Stimulated activated naive CD8-positive, alpha-beta T cell treated with anti-CD3 and anti-CD28 coated beads, Interleukin-15, Interleukin-2, amounts not matched to agents 100 U/mL and 50 U/mL, for 24 hours (primary cell): ENCODE measurements at regions not wholly inside any gene's neighbourhood (a gene's known extent, or its start where the extent isn't known, plus 50 kb on each side); places are given as distances from the start of the nearest gene placed in this dataset.

Experiments
- ATAC-seq: fragments of 150-1000 bp; cut with Tn5 transposase; one replicate; pipeline ENCODE4 v1.10.0; 2021
- DNase-seq: peaks from one replicate; pipeline ENCODE4 v3.0.0; 2021

GRCh38 chr10:36111676-36112075 lies 469.6 kb upstream of the FZD8 start:
- no peak for DNase-seq
- no peak for ATAC-seq

- DNase-seq: no peak
- no peak for ATAC-seq
Measured at GRCh38 chr10:36110097-36110496, 468.0 kb upstream of the FZD8 start.

GRCh38 chr10:36109399-36110023 lies 467.4 kb upstream of the FZD8 start:
- ATAC-seq: no peak
- DNase-seq: no peak

- DNase-seq (no peak), ATAC-seq (no peak)
Measured at GRCh38 chr10:36097696-36098095, 455.6 kb upstream of the FZD8 start.

- DNase-seq: no peak
- no peak for ATAC-seq
Measured at GRCh38 chr10:36096576-36096975, 454.5 kb upstream of the FZD8 start.

- DNase-seq: no peak
- ATAC-seq: no peak
Measured at GRCh38 chr10:36094096-36094495, 452.0 kb upstream of the FZD8 start.

- no peak for DNase-seq
- ATAC-seq: no peak
Measured at GRCh38 chr10:36092116-36092515, 450.0 kb upstream of the FZD8 start.

GRCh38 chr10:36091007-36091406 lies 448.9 kb upstream of the FZD8 start:
- no peak for DNase-seq
- ATAC-seq: no peak

- DNase-seq (no peak), ATAC-seq (no peak)
Measured at GRCh38 chr10:36089790-36090440, 447.8 kb upstream of the FZD8 start.

- DNase-seq (no peak), ATAC-seq (no peak)
Measured at GRCh38 chr10:36087006-36088005, 445.2 kb upstream of the FZD8 start.

GRCh38 chr10:36075196-36075595 lies 433.1 kb upstream of the FZD8 start:
- no peak for ATAC-seq
- DNase-seq: no peak

GRCh38 chr10:36073796-36074345 lies 431.8 kb upstream of the FZD8 start:
- DNase-seq (no peak), ATAC-seq (no peak)

- ATAC-seq (no peak), DNase-seq (no peak)
Measured at GRCh38 chr10:36068542-36068941, 426.4 kb upstream of the FZD8 start.

GRCh38 chr10:36067748-36068147 lies 425.7 kb upstream of the FZD8 start:
- DNase-seq (no peak), ATAC-seq (no peak)

- no peak for DNase-seq
- no peak for ATAC-seq
Measured at GRCh38 chr10:36066850-36067249, 424.8 kb upstream of the FZD8 start.

GRCh38 chr10:36066102-36066501 lies 424.0 kb upstream of the FZD8 start:
- DNase-seq: no peak
- ATAC-seq: no peak

- DNase-seq: no peak
- no peak for ATAC-seq
Measured at GRCh38 chr10:36063396-36063795, 421.3 kb upstream of the FZD8 start.

GRCh38 chr10:36057731-36058130 lies 415.6 kb upstream of the FZD8 start:
- no peak for ATAC-seq
- DNase-seq: no peak

GRCh38 chr10:36057180-36057579 lies 415.1 kb upstream of the FZD8 start:
- no peak for DNase-seq

GRCh38 chr10:36053775-36054174 lies 411.7 kb upstream of the FZD8 start:
- DNase-seq (no peak), ATAC-seq (no peak)

More at GRCh38 chr10:36057180-36057579, 415.1 kb upstream of the FZD8 start:
- ATAC-seq: no peak

- DNase-seq (no peak), ATAC-seq (no peak)
Measured at GRCh38 chr10:36053271-36053670, 411.2 kb upstream of the FZD8 start.

GRCh38 chr10:36051500-36051991 lies 409.4 kb upstream of the FZD8 start:
- DNase-seq (no peak), ATAC-seq (no peak)
